Memory B cell (primary cell): ENCODE measurements at regions not wholly inside any gene's neighbourhood (a gene's known extent, or its start where the extent isn't known, plus 50 kb on each side); places are given as distances from the start of the nearest gene placed in this dataset.

ENCODE experiments used
- ATAC-seq: fragments of 150-1000 bp; cut with Tn5 transposase; 2 replicates; pipeline ENCODE4 v1.10.0; 2021; ENCODE audit warnings: low read depth, mild to moderate bottlenecking, moderate library complexity
- DNase-seq, 2 donors: peaks; one replicate each; pipeline ENCODE4 v3.0.0; 2022; ENCODE audit warnings: low spot score in 2 of 2
- H3K27ac Mint-ChIP-seq: one replicate; pipeline ENCODE4 v1.8.0; 2022; ENCODE audit warnings: mild to moderate bottlenecking, moderate library complexity, mixed read lengths
- H3K27me3 Mint-ChIP-seq: one replicate; pipeline ENCODE4 v1.8.0; 2022; ENCODE audit warnings: mixed read lengths
- H3K36me3 Mint-ChIP-seq: one replicate; pipeline ENCODE4 v1.8.0; 2022; ENCODE audit warnings: mild to moderate bottlenecking, mixed read lengths
- H3K4me1 Mint-ChIP-seq: one replicate; pipeline ENCODE4 v1.8.0; 2022; ENCODE audit warnings: mixed read lengths
- H3K4me3 Mint-ChIP-seq: one replicate; pipeline ENCODE4 v1.8.0; 2022; ENCODE audit warnings: mild to moderate bottlenecking, moderate library complexity, mixed read lengths
- H3K9me3 Mint-ChIP-seq: one replicate; pipeline ENCODE4 v1.8.0; 2022; ENCODE audit warnings: mixed read lengths

DNA sequence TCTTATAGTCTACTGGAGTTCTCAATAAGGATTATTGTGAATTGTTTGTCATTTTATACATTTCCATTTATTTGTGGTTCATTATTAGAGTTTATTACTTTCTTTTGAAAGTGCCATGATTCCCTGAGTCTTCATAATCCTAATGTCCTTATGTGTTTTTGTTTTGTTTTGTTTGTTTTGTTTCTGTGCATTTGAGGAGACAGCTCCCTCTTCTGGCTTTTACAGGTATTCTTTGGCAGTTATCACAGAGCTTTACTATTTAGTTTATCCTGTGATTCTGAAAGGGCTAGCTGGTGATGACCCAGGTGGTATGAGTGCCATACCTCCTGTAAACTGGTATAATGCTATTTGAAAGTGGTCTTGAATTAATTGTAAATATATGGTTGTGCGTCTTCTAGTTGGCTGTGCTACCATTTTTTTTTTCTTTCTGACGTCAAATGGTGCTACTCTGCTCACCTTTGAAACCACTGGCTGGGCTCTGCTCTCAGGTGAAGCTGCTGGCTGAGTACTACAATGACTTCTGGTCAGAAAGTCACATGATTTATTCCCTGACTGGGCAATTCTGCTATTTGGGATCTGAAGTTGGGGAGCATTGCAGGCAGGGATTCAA lies 751.2 kb downstream of the JRKL start:
- Mint-ChIP-seq H3K9me3 (peaks cover 9% of the 10 kb centered on the region), H3K36me3 (no peaks in the 10 kb centered on the region), H3K27ac (no peak overlapping the region), H3K4me1 (no peaks in the 10 kb centered on the region), H3K4me3 (no peak overlapping the region), H3K27me3 (no peaks in the 10 kb centered on the region)
- ATAC-seq (no peak), DNase-seq (no peak)

DNA sequence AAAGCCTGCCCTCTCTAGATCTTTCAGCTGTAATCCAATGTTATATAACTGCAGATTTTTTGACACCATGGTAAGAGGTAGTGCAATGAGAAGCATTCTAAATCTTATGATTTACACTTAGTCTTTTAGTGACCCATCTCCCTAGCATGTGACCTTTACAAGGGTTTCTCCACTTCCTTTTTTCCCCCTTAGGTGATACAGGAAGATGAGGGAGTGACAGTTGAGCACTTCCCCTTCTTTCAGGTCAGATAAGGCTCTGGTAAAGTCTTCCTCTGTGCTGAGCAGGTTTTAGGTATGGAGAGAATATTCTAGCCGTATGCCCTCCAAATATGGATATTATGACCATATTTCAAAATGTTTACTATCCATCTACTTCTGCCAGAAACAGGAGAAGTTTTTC lies 753.6 kb downstream of the JRKL start:
- H3K27ac Mint-ChIP-seq: no peak overlapping the region
- H3K27me3 Mint-ChIP-seq: no peaks in the 10 kb centered on the region
- H3K9me3 Mint-ChIP-seq: peaks cover 5% of the 10 kb centered on the region
- H3K4me3 Mint-ChIP-seq: no peak overlapping the region
- no peak for DNase-seq
- no peaks in the 10 kb centered on the region for H3K36me3 Mint-ChIP-seq
- ATAC-seq: no peak
- H3K4me1 Mint-ChIP-seq: no peaks in the 10 kb centered on the region

DNA sequence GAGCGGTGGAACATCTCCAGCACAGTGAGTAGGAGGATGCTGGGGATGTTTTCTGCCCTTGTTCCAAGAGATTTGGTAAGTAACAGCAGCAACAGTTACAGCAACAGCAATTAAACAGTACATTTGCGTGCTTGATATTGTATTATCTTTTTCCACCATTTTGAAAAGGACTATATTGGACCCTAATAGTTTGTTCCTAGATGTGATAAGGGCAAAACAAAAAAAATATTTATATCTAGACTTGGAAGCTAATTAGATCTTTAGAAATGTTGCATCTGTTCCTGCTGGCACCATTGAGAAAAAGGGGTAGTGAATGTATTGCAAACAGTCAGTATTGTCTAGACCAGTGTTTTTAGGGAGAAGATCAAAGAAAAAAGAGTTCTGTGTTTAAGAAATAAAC lies 759.9 kb downstream of the JRKL start:
- H3K27ac Mint-ChIP-seq: no peak overlapping the region
- H3K36me3 Mint-ChIP-seq: no peaks in the 10 kb centered on the region
- ATAC-seq (no peak), DNase-seq (no peak)
- H3K4me1 Mint-ChIP-seq: no peaks in the 10 kb centered on the region
- no peak overlapping the region for H3K4me3 Mint-ChIP-seq
- H3K9me3 Mint-ChIP-seq: peaks cover 2% of the 10 kb centered on the region
- H3K27me3 Mint-ChIP-seq: no peaks in the 10 kb centered on the region

DNA sequence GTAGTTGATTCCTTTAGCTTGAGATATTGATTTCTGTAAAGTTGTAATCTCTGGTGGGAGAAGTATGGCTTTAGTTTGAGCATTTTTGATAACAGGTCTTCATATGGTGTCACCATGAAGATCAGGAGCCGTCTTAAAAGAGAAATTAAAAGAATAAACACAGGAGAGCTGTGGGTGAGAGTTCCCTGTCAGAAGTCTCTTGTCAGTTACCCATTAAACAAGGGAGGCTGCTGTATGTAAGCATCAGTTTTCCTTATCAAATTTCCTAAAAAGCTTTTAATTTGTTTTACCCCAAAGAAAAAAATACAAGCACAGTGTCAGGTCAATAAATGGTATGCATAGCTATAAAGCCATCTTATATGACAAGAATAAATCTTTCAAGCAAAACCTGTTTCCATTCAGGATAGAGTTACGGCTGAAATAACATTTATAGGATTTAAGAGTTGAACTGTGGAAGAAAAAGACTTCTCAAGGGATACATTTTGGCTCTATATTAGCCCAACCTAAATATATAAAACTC lies 767.5 kb downstream of the JRKL start:
- no peaks in the 10 kb centered on the region for H3K9me3 Mint-ChIP-seq
- DNase-seq (no peak), ATAC-seq (no peak)
- no peaks in the 10 kb centered on the region for H3K36me3 Mint-ChIP-seq
- no peaks in the 10 kb centered on the region for H3K27me3 Mint-ChIP-seq
- no peak overlapping the region for H3K27ac Mint-ChIP-seq
- no peak overlapping the region for H3K4me3 Mint-ChIP-seq
- H3K4me1 Mint-ChIP-seq: no peaks in the 10 kb centered on the region

DNA sequence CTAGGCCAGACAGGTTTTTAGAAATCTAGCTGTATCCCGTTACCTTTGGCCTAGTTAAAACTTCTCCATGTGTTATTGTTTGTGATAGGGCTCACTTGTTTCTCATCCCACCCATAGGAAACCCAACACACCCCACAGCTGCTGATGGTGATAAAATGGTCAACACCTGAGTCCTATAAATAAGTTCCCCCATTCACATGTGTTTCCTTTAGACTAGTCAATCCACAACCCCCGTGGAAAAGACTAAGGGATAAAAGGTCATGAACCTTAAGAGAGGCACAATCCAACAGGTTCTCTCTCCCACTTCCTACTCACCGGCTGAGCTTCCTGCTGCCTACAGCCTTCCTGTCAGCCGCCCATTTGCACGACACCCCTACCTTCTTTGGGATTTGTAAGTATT lies 768.4 kb downstream of the JRKL start:
- H3K36me3 Mint-ChIP-seq: no peaks in the 10 kb centered on the region
- ATAC-seq: no peak
- H3K9me3 Mint-ChIP-seq: peaks cover 3% of the 10 kb centered on the region

DNA sequence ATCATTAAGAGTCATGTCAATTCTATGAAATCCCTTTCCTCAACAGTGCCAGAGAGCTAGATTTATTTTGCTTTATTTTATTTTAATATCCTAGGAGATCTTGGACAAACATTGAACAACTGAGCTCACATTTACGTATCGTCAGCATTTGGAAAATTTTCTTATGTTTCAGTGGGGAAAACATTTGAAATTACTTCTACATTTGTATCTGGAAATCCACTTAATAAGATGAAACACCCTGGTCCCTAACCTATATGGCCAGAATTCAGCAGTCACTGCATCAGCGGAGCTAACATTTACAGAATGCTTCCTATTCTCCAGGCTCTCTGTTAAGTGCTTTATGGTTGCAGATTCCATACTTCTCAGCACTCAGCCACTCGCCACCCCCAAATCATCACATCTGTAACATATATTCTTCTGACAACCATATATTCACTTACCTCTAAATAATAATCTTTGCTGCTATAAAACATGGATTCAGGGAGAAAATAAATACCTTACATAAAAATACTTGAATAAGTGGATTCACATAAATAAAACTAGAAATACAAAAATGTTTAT lies 773.9 kb downstream of the JRKL start:
- H3K4me3 Mint-ChIP-seq: no peak overlapping the region
- no peaks in the 10 kb centered on the region for H3K4me1 Mint-ChIP-seq
- ATAC-seq: no peak
- no peak for DNase-seq
- H3K36me3 Mint-ChIP-seq: no peaks in the 10 kb centered on the region
- peaks cover 6% of the 10 kb centered on the region for H3K9me3 Mint-ChIP-seq
- H3K27ac Mint-ChIP-seq: no peak overlapping the region
- H3K27me3 Mint-ChIP-seq: no peaks in the 10 kb centered on the region

More for the DNA sequence above, 768.4 kb downstream of the JRKL start:
- Mint-ChIP-seq H3K27ac (no peak overlapping the region), H3K27me3 (no peaks in the 10 kb centered on the region), H3K4me3 (no peak overlapping the region), H3K4me1 (no peaks in the 10 kb centered on the region)
- DNase-seq: no peak

DNA sequence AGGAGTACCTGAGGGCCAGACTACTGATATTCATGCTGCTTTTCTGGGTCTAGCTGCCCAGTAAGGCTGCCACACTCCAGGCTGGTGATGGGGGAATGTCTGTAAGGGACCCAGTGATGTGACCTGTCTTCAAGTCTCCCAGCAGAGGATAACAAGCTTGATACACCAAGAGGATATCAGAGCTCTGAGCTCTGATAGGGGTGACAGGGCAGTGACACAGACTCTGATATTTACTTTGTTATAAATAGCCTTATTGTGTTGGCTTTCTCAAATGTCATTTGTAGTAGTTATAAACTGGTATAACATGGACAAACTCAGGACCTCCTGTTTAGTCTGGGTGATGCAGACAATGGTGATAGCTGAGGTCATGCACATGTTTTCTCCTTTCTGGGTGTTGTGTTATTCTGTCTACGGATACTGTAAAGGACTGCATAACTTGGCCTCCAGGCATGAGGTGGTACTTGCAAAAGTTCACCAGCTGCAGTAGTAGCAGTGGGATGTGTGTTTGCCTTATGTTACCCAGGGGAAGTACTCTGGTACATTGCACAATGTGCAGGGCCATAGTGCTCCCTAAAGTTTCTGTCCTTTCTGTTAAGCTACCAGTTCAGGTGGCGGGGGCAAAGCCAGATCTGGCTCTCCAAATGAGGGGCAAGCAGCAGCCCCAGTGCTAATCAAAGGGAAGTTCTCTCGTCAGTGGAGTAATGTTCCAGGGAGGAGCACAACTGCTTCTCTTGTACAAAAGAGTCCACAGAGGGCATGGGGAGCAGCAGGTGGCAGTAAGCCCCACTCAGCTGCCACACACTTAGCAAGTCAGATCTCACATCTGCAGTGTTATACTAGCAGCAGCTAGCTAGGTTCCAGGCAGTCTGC lies 812.2 kb downstream of the JRKL start:
- Mint-ChIP-seq H3K4me3 (no peak overlapping the region), H3K36me3 (no peaks in the 10 kb centered on the region), H3K27me3 (no peaks in the 10 kb centered on the region), H3K9me3 (peaks cover 3% of the 10 kb centered on the region), H3K27ac (no peak overlapping the region), H3K4me1 (no peaks in the 10 kb centered on the region)
- ATAC-seq (no peak), DNase-seq (no peak)

DNA sequence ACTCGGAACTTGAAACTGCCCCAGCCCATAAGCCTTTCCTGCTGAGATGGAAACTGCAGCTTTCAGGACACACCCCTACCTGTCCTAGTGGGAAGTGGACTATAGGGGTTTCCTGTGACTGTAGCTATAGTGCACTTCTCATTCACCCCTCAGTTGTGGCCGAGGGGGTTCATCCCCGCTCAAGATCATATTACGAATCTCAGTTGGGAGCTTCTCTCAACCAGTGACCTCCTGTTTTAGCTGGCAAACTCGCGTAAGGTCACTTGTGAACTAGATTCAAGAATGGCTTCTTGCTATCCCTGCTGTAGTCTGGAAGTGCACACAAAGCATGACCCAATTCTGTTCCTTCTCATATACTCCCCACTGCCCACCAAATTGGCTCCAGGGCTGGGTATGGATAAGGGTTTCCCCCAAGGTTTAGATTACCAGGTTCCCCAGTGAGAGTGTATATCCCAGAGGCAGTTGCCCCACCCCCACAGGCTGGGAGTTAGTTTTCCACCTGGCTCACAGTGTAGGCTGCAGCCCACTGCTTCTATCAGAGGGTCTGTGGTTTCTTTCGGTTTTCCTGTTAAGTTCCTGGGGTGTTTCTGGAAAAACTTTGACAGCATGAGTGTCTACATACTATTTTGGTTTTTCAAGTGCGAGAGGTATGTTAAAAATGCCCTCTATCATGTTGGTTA lies 812.9 kb downstream of the JRKL start:
- DNase-seq: no peak
- Mint-ChIP-seq H3K27me3 (no peaks in the 10 kb centered on the region), H3K27ac (no peak overlapping the region), H3K4me3 (no peak overlapping the region), H3K36me3 (no peaks in the 10 kb centered on the region), H3K9me3 (no peaks in the 10 kb centered on the region), H3K4me1 (no peaks in the 10 kb centered on the region)
- ATAC-seq: no peak

DNA sequence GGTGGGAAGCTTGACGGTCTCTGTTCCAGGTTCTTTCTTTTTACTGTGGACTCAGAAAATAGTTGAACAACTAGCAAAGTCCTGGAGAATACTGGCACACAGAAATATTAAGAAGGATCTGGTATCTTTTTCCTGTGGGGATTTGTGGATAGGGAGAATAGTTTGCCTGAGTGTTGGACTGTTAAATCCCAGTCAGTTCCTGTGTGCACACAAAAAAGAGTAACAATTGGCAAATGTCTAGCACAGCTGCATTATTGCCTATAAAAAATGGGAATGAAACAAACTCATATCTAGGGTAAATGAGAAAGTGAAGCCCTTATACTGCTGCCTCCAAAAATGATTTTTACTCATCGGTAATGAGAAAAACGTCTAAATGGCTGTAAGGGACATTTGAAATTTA lies 828.2 kb downstream of the JRKL start:
- no peak for DNase-seq
- no peaks in the 10 kb centered on the region for H3K4me1 Mint-ChIP-seq
- no peak for ATAC-seq
- H3K36me3 Mint-ChIP-seq: no peaks in the 10 kb centered on the region
- H3K27ac Mint-ChIP-seq: no peak overlapping the region
- peaks cover 3% of the 10 kb centered on the region for H3K9me3 Mint-ChIP-seq
- no peak overlapping the region for H3K4me3 Mint-ChIP-seq
- no peaks in the 10 kb centered on the region for H3K27me3 Mint-ChIP-seq

DNA sequence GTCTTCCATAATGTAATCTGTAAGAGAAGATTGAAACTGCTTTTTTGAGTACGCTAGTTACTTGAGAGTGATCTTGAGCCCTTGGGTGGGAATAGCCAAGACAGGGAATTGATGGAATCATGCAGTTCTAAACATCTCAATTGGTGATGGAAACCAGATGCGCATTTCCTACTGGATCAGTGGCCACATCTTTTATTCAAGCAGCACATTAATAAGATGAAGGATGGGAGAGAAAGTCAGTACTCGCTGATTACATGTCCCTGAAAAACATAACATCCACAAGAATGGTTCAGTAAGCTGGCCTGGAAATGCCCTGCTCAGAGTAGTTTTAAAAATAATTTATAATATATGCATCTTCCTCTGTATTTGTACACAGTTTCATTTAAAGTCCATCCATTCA lies 833.8 kb downstream of the JRKL start:
- no peaks in the 10 kb centered on the region for H3K36me3 Mint-ChIP-seq
- H3K27ac Mint-ChIP-seq: no peak overlapping the region
- no peak for DNase-seq

DNA sequence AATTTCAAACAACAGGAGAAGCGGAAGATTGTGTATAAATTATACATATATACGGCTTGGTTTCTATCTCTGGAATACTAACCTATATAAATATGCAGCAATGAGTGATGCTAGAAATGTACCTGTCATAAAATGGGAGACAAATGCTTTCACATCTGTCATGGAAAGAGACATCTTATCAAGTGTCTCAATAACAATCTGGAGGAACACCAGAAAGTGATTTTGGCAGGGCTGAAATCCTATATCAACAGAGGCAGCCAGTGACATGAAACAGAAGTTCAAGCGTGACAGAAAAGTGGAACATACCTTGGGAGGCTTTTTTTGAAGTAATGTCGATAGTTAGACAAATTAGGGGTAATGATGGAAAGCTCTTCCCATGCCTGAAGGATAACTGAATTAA lies 834.6 kb downstream of the JRKL start:
- H3K36me3 Mint-ChIP-seq: no peaks in the 10 kb centered on the region
- H3K4me3 Mint-ChIP-seq: no peak overlapping the region
- DNase-seq (no peak), ATAC-seq (no peak)
- H3K9me3 Mint-ChIP-seq: peaks cover 4% of the 10 kb centered on the region
- no peaks in the 10 kb centered on the region for H3K27me3 Mint-ChIP-seq
- H3K27ac Mint-ChIP-seq: no peak overlapping the region
- no peaks in the 10 kb centered on the region for H3K4me1 Mint-ChIP-seq

More for the DNA sequence above, 833.8 kb downstream of the JRKL start:
- Mint-ChIP-seq H3K4me3 (no peak overlapping the region), H3K27me3 (no peaks in the 10 kb centered on the region), H3K9me3 (peaks cover 2% of the 10 kb centered on the region), H3K4me1 (no peaks in the 10 kb centered on the region)
- no peak for ATAC-seq

DNA sequence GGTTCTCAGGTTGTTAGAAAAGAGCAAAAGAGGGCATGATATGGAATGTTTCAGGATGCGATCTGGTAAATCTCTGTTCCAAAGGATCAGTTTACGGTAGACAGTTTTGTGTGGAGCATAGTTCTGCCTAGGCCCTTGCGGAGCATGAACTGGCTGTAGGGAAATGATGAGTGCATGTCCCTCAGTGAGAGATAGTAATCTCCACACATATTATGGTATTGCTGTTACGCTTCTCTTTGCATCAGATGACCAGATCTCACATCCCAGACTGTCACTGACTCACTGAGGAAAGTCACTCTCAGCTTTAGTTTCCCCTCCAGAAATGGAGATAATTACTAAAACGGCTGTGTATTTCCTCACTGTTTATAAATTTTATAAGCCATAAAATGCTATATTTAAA lies 836.0 kb downstream of the JRKL start:
- Mint-ChIP-seq H3K9me3 (peaks cover 7% of the 10 kb centered on the region), H3K4me1 (no peaks in the 10 kb centered on the region), H3K36me3 (no peaks in the 10 kb centered on the region), H3K4me3 (no peak overlapping the region), H3K27me3 (no peaks in the 10 kb centered on the region), H3K27ac (no peak overlapping the region)
- no peak for DNase-seq
- no peak for ATAC-seq

DNA sequence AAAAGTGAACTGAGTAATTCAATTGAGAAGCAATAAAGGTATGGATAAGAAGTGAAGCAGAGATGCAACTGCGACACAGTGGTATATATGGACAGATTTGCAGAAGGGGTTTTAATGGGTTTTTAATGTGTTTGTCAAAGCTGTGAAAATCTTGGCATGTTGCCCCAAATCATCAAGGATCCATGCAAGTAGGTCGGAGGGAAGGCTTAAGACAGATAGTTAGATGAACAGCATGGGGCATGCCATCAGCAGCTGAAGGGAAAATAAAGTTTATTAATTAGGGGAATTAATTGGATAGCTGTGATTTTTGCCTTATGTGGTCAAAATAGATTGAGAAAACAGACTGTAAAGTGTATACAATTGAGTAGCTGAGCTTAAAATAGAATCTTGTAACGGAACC lies 840.1 kb downstream of the JRKL start:
- Mint-ChIP-seq H3K4me1 (no peaks in the 10 kb centered on the region), H3K4me3 (no peak overlapping the region), H3K27me3 (no peaks in the 10 kb centered on the region), H3K9me3 (peaks cover 7% of the 10 kb centered on the region), H3K27ac (no peak overlapping the region), H3K36me3 (no peaks in the 10 kb centered on the region)
- ATAC-seq (no peak), DNase-seq (no peak)

DNA sequence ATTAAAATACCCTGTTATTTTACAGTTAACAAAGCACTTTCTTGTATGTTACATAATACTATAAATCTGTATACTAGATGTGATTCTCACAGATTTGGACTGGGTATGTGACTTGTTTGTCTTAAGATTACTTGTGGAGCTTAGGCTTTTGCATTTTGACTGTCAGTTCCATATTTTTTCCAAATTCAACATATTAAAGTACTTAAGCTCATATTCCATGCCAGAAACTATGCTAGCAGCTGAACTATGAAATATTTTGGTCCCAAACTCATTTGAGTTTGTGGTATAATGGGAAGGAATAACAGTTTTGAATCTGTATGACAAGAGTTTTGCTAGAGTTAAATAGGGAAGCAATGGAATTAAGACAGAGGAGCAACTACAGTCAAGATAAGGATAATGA lies 841.4 kb downstream of the JRKL start:
- Mint-ChIP-seq H3K36me3 (no peaks in the 10 kb centered on the region), H3K4me3 (no peak overlapping the region), H3K4me1 (no peaks in the 10 kb centered on the region), H3K27ac (no peak overlapping the region), H3K9me3 (peaks cover 7% of the 10 kb centered on the region), H3K27me3 (no peaks in the 10 kb centered on the region)
- ATAC-seq (no peak), DNase-seq (no peak)
